ENCODE measurements at regions not wholly inside any gene's neighbourhood (a gene's known extent, or its start where the extent isn't known, plus 50 kb on each side); places are given as distances from the start of the nearest gene placed in this dataset.

DNA sequence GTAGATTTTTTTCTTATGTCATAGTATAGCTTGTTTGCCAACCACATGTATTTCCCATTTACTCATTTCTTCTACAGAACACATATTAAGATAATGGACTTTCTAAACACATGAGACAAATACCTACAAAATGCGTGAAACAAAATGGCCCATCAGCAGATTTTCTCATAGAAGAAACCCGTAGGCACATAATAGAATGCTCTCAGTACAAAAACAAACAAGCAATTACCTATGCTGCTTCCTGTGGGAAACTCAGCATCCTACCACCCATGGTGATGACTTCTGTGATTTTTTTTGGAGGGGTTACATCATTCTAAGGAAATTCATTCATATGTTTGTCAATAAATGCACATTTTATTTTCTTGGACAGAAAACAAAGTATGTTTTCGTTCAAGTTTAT is 343.6 kb downstream of the SPRY1 start:
- H3K27ac ChIP-seq = no peak overlapping the region
- H3K9me3 ChIP-seq = no peaks in the 10 kb centered on the region
- DNase-seq (ENCODE audit: low spot score in 2 of 2) = no peak
- H3K4me3 ChIP-seq = no peak overlapping the region
- H3K27me3 ChIP-seq = no peaks in the 10 kb centered on the region
- peaks cover 0 to 23% (median 6%) of the 10 kb centered on the region in 4 donors for H3K4me1 ChIP-seq
- TF ChIP-seq EP300 (IDR thresholded peaks at IDR 0.05) (no peak), POLR2A (IDR thresholded peaks at IDR 0.05) (no peak), CTCF (IDR thresholded peaks at IDR 0.05) (no peak)
- 81% methylated on average over 3 of the region's 3 CpGs for WGBS, 2 donors
- no peaks in the 10 kb centered on the region for H3K36me3 ChIP-seq

- 25 to 31% methylated on average over 2 of the region's 2 CpGs for WGBS, 2 donors
- Histone ChIP-seq H3K36me3 (no peaks in the 10 kb centered on the region), H3K9me3 (no peaks in the 10 kb centered on the region), H3K4me1 (peaks cover 0 to 26% (median 7%) of the 10 kb centered on the region in 4 donors), H3K27me3 (no peaks in the 10 kb centered on the region), H3K4me3 (no peak overlapping the region), H3K27ac (no peak overlapping the region)
- no peak for TF ChIP-seq EP300 (IDR thresholded peaks at IDR 0.05)
- no peak for TF ChIP-seq POLR2A (IDR thresholded peaks at IDR 0.05)
- TF ChIP-seq CTCF (IDR thresholded peaks at IDR 0.05) = no peak
- DNase-seq (ENCODE audit: low spot score in 2 of 2) = no peak
Observed at GRCh38 chr4:123741906-123742305, 345.3 kb downstream of the SPRY1 start.

DNA sequence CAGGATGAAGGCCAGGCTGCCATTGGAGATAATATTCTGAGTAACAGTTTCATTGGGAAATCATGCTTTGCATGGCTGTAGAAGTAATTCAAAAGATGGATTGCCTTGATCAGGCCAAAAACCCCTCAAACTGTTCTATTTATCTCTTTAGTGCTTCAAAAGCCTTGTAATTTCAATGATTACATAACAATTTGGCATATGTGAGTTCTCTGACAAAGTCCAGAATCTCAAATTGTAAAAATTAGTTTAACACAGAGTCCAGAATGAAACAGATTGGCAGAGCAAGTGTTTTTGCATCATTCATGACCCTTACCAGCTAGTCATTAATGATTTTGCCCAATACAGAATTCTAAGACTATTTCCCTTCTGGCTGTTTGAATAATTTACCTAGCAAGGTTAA is 347.3 kb downstream of the SPRY1 start:
- TF ChIP-seq POLR2A (IDR thresholded peaks at IDR 0.05) (no peak), EP300 (IDR thresholded peaks at IDR 0.05) (no peak), CTCF (IDR thresholded peaks at IDR 0.05) (no peak)
- Histone ChIP-seq H3K27me3 (no peaks in the 10 kb centered on the region), H3K9me3 (no peaks in the 10 kb centered on the region), H3K27ac (peak overlapping the region in 1 of 4 donors; percentile 23), H3K4me3 (no peak overlapping the region), H3K4me1 (peaks cover 0 to 26% (median 7%) of the 10 kb centered on the region in 4 donors), H3K36me3 (no peaks in the 10 kb centered on the region)
- DNase-seq (ENCODE audit: low spot score in 2 of 2) = no peak

DNA sequence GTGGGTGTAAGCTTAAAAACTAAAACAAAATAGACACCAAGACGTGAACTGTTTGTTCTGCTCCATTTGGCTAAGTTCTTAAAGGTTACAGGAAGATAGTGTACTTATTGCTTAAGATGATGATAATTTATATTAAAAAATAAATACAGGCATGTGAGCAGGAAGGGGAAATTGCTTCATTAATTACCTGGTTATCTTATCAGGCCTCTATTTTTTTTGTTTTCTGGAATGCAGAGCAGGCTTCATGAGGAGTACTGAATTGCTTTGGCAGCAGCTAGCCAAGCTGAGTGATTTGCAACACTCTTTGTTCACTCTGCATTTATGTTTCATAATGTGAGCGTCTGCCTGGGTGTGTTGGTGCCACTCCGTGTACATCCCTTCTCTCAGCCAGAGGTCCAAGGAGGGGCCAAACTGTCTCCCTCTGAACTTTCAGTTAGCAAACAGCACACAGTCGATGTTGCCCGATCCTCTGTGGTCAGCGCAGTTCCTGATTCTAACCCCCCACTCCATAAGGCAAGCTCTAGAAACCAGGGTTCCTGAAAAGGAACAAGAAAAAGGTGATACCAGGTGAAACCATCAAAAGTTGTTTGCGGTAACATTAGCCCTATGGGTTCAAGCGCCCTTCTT is 348.2 kb downstream of the SPRY1 start:
- H3K4me3 ChIP-seq = no peak overlapping the region
- H3K4me1 ChIP-seq = peaks cover 0 to 26% (median 7%) of the 10 kb centered on the region in 4 donors
- 58 to 75% methylated on average over 8 of the region's 8 CpGs for WGBS, 2 donors
- DNase-seq (ENCODE audit: low spot score in 2 of 2) = no peak
- no peaks in the 10 kb centered on the region for H3K9me3 ChIP-seq
- no peaks in the 10 kb centered on the region for H3K36me3 ChIP-seq
- peak overlapping the region in 2 of 4 donors; percentile 28 to 41 for H3K27ac ChIP-seq
- TF ChIP-seq CTCF (IDR thresholded peaks at IDR 0.05) (no peak), EP300 (IDR thresholded peaks at IDR 0.05) (peak in 1 of 2 donors; percentile 60)
- no peaks in the 10 kb centered on the region for H3K27me3 ChIP-seq

DNA sequence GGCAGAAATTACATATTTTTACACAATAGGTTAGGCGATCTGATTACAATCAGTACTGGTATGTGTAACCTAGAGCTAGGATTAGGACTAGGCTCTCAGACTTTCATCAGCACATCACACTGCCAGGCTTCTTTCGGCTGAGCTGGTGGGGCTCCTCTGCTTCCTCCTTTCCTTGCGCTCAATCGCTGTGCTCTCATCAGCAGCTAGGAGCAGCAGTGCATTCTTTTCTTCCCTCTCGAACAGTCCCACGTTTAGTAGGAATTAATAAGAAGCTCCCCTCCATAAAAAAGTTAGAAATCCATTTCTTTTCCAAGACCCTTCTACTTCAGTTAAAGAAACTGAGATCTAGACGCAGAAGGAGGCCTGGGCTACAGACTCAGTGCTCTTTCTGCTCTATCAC is 350.4 kb downstream of the SPRY1 start:
- no peaks in the 10 kb centered on the region for H3K9me3 ChIP-seq
- H3K27ac ChIP-seq = no peak overlapping the region
- H3K27me3 ChIP-seq = no peaks in the 10 kb centered on the region
- H3K4me3 ChIP-seq = no peak overlapping the region
- 53 to 57% methylated on average over 7 of the region's 7 CpGs for WGBS, 2 donors
- H3K4me1 ChIP-seq = peaks cover 0 to 22% (median 7%) of the 10 kb centered on the region in 4 donors
- TF ChIP-seq POLR2A (IDR thresholded peaks at IDR 0.05) (no peak), EP300 (IDR thresholded peaks at IDR 0.05) (no peak), CTCF (IDR thresholded peaks at IDR 0.05) (no peak)
- H3K36me3 ChIP-seq = no peaks in the 10 kb centered on the region
- no peak for DNase-seq (ENCODE audit: low spot score in 2 of 2)
